HG02623 (cell line): ENCODE measurements at regions not wholly inside any gene's neighbourhood (a gene's known extent, or its start where the extent isn't known, plus 50 kb on each side); places are given as distances from the start of the nearest gene placed in this dataset.
"Not testable (repeated sequence)": the region's sequence is repeated elsewhere in the genome, so short reads cannot be mapped to it uniquely, and the experiment has no call there.

Experiments used
- ATAC-seq: cut with Tn5 transposase; IDR thresholded peaks from one replicate; pipeline ENCODE4 v1.9.1; 2021; ENCODE audit warnings: moderate library complexity; ENCODE audit not compliant: unreplicated experiment

DNA sequence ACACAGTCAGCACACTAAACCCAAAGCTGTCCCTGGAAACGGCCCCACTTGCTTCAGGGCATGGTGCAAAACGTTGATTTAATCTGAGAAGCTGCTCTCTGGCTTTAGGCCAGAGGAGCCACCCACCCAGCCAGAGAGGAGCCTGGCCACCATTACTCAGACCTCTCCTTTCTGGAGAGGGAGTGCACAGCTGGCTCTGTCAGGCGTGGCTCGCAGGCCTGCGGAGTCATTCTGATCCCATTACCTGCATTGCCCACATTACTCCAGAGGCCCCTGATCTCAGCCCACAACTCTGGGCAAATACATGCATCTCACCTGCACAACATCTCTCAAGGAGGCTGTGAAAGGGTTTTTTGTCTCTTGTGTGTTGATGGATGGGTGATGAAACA, 370.0 kb upstream of the IGFBP3 start:
- no peak for ATAC-seq

GRCh38 chr7:46290374-46291049, 369.4 kb upstream of the IGFBP3 start:
- no peak for ATAC-seq

- no peak for ATAC-seq
Measured at GRCh38 chr7:46288861-46289260, 367.8 kb upstream of the IGFBP3 start.

- no peak for ATAC-seq
Measured at GRCh38 chr7:46288010-46288409, 366.9 kb upstream of the IGFBP3 start.

DNA sequence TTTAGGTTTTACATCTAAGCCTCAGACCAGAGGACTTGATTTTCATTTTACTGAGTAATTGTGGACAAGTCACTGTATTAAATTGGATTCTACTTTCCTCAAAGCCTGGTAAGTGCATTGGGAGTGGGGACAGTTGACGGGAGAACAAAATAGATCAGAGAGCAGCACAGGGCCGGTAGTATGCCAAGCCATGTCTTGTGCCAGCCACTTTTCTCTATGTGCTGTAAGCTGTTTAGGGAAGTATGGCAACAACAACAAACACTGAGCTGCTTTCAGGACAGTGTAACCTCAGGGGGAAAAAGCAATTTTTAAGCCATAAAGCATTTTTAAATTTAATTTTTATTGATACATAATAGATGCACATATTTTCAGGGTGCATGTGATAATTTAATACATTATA, 365.9 kb upstream of the IGFBP3 start:
- no peak for ATAC-seq

- no peak for ATAC-seq
Measured at GRCh38 chr7:46286356-46286755, 365.3 kb upstream of the IGFBP3 start.

GRCh38 chr7:46285878-46286277, 364.8 kb upstream of the IGFBP3 start:
- no peak for ATAC-seq

DNA sequence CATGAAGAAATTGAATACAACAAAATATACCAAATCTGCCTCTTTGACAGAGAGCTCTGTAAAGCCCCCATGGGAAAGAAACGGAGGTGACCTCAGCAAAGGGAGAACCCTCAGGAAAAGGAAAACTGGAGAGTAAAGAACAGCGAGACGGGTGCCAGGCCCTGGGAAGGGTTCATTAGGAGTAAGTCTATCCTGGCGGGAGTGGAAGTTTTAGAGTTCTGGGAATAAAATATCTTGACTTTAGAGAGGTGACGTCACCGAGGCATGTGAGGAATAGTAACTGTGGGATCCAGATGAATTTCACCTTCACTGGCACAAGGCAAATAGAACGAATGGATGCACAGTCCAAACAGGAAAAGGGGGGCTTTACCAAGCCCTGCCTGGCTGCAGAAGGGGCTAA, 362.8 kb upstream of the IGFBP3 start:
- ATAC-seq: no peak

DNA sequence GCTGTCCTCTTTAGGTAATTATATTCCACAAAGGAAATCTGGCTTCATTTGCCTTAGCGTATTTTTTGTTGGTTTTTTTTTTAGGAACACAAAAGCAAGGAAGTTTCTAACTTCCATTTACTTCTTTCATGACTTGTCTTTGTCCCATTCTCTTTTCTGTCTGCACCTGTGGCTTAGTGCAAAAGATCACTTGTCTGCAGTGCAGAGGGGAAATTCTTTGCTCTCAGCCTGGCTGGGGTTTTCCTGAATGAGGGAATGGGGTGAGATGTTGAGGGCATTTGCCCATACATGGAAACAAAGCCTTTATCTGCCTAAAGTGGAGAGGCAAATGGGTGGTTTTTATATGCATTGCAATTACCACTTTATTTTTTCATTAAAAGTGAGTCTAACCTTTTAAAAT, 361.1 kb upstream of the IGFBP3 start:
- peak; percentile 38 for ATAC-seq

- no peak for ATAC-seq
Measured at GRCh38 chr7:46281071-46281470, 360.0 kb upstream of the IGFBP3 start.

DNA sequence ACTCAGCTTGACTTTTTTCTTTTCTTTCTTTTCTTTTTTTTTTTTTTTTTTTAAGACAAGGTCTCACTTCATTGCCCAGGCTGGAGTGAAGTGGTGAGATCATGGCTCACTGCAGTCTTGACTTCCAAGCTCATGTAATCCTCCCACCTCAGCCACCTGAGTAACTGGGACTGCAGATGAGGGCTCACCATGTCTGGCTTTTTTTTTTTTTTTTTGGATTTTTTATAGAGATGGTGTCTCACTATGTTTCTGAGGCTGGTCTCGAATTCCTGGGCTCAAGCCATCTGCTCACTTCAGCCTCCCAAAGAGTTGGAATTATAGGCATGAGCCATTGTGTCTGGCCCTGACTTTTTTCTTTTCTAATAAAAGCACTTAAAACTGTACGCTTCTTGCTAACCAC, 358.2 kb upstream of the IGFBP3 start:
- ATAC-seq: no peak

GRCh38 chr7:46264646-46265045, 343.6 kb upstream of the IGFBP3 start:
- ATAC-seq: no peak

DNA sequence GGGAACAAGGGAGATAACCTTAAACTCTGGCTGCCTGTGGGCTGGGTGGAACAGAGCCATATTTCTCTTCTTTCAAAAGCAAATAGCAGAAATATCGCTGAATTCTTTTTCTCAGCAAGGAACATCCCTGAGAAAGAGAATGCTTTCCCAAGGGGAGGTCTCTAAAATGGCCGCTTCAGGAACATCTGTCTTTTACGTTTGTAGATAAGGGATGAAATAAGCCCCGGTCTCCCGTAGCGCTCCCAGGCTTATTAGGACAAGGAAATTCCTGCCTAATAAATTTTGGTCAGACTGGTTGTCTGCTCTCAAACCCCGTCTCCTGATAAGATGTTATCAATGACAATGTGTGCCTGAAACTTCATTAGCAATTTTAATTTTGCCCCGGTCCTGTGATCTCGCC, 340.6 kb upstream of the IGFBP3 start:
- not testable (repeated sequence) for ATAC-seq

- ATAC-seq: no peak
Measured at GRCh38 chr7:46259947-46260346, 338.9 kb upstream of the IGFBP3 start.

- no peak for ATAC-seq
Measured at GRCh38 chr7:46257761-46258448, 336.8 kb upstream of the IGFBP3 start.

- no peak for ATAC-seq
Measured at GRCh38 chr7:46256870-46257661, 336.0 kb upstream of the IGFBP3 start.

- ATAC-seq: no peak
Measured at GRCh38 chr7:46253520-46253919, 332.4 kb upstream of the IGFBP3 start.

DNA sequence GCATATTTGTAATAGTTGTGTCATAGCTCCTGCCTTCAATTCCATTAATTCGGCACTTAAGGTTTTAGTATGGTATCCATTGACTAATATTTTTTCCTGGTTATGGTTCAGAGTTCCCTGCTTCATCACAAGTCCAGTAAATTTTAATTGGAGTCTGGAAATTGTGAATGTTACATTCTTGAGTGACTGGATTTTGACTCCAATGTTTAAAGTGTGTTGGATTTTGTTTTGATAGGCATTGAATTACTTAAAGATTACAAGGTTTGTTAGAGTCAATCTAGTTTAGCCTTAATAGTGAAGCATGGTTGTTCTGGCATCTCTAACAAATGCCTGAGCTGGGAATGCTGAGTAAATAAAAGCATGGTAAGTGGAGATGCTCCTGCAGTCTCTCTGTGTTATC, 326.6 kb upstream of the IGFBP3 start:
- ATAC-seq: no peak

GRCh38 chr7:46245586-46246111, 324.6 kb upstream of the IGFBP3 start:
- ATAC-seq: no peak

DNA sequence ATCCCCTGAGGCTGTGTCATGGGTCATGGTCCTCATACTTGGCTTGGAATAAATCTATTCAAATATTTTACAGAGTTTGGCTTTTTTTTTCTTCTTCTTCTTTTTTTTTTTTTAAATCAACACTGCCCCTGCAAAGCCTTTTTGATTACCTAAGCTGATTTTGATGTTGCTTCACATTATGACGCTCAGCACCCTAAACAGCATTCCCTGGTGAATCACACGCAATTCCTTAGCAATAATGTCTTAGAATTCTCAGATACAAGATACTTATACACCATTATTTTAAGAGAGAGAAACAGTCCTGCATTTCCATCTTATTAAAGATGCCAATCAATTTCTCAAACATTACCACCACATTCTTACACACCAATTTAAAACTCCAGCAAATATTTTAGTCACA, 323.7 kb upstream of the IGFBP3 start:
- ATAC-seq: no peak

GRCh38 chr7:46243406-46243805, 322.3 kb upstream of the IGFBP3 start:
- ATAC-seq: no peak

- ATAC-seq: no peak
Measured at GRCh38 chr7:46239846-46240245, 318.8 kb upstream of the IGFBP3 start.
